ENCODE measurements at regions not wholly inside any gene's neighbourhood (a gene's known extent, or its start where the extent isn't known, plus 50 kb on each side); places are given as distances from the start of the nearest gene placed in this dataset.

DNA sequence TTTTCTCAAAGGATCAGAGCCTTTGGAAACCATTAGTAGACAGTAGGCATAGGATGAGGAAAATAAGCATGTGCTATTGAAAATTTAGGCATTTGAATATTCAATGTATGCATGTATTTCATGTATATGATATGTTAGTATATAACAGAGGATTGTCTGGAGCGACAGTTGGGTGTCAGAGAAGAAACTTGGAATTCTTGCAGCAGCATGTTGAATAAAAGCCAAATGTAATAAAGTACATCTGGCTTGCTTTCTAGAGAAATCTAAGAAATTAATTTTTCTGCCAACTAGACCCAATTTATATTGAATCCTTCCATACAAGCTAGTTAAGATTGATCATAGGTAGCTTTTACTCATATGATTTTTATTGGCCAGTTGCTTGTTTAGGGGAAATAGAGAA lies 578.8 kb downstream of the CDH11 start:
- FAIRE-seq (no peak), DNase-seq (ENCODE audit: low spot score) (no peak)

- no peak for DNase-seq (ENCODE audit: low spot score)
- no peak for FAIRE-seq
These were observed 579.7 kb downstream of the CDH11 start for GRCh38 chr16:64542152-64542551.

DNA sequence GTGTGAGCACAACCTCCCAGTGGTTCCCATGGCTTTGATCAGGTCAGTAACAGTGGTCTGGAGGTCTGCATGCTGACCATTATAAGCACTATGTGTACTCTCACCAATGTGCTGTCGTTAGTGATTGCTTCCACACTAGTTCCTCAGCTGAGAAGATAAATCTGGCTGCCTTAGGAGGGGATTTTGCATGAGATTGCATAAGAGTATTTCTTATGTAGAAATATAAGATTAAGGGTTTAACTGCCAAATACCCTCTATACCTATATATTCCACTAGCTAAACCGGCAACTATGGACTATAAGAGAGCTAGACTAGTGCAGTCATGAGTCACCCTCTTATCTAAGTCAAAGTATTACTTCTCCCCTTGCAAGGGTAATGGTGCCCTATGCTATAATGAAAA lies 580.2 kb downstream of the CDH11 start:
- DNase-seq (ENCODE audit: low spot score) (no peak), FAIRE-seq (no peak)

DNA sequence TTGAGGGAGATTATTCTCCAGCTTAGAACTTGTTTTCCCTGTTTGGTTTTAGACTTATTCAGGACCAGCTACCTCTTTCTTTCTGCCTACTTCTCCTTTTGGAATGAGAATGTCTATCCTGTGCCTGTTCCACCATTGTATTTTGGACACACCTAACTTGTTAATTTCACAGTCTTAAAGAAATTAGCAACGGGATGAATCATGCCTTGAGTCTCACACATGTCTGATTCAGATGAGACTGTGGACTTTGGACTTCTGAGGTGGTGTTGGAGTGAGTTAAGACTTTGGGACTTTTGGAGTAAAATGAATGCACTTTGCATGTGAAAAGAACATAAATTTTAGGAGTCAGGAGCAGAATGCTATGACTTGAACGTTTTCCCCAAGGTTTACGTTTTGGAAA lies 581.4 kb downstream of the CDH11 start:
- FAIRE-seq, result no peak
- no peak for DNase-seq (ENCODE audit: low spot score)

DNA sequence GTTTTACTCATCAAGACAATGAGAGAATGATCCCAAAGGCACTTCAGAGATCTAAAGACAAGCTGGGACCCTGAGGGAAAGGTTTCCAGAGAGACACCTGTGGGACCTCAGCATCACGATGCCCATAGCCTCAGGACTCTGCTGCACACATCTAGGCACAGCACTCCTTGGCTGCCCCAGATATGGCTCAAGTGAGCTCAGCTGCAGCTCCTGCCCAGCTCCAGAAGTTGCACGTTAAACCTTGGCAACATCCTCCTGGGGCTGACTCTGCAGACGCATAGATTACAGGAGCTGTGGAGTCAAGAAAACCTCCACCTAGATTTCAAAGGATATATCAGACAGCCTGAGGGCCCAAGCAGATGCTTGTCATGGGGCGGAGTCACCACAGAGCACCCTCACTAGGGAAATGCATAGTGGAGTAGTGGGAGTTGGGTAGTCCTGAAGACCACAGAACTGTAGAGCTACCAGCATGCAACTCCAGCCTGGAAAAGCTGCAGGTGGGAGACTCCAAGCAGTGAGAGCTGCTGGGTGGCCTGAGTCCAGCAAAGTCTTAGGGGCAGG lies 582.0 kb downstream of the CDH11 start:
- DNase-seq (ENCODE audit: low spot score) (no peak), FAIRE-seq (no peak)

- no peak for DNase-seq (ENCODE audit: low spot score)
- no peak for FAIRE-seq
These were observed 587.6 kb downstream of the CDH11 start for GRCh38 chr16:64534180-64534780.

DNA sequence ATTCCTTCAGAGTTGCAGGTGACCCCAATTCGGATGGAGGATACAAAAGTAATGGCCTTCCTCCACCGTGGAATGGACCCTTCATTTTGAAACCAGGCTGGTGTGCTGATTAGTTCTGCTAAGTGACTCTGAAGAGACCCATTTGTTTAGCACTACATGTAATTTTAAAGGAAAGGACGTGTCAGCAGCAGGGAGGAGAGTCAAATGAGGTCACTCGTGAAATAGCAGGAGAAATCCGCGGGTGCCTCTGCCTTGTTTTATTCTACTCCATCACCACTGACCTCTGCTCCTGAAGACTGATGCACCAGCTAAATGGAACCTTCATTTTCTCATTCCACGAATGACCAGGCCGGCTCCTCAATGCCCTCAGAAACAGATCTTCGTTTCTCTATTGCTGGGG lies 589.2 kb downstream of the CDH11 start:
- DNase-seq (ENCODE audit: low spot score), result no peak
- FAIRE-seq, result no peak

GRCh38 chr16:64532117-64532516 lies 589.7 kb downstream of the CDH11 start:
- DNase-seq (ENCODE audit: low spot score) (no peak), FAIRE-seq (no peak)

DNA sequence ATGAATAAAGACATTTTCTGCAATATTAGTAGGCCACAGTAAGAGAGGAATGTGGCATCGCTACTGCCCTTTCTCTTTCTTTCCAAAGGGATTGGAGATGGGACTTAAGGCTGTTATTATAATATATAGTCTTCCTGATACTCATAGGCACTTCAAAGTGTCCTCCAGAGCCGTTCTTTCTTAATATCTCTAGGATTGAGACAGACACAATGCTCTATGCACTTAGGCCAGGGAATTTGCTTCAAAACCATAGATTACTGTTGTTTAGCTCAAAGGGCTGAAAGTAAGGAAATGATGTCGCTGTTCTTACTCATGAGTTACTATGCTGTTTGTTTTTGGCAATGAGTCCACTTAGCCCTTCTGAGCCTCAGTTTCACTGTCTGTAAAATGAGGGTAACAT lies 590.5 kb downstream of the CDH11 start:
- DNase-seq (ENCODE audit: low spot score) (no peak), FAIRE-seq (no peak)

DNA sequence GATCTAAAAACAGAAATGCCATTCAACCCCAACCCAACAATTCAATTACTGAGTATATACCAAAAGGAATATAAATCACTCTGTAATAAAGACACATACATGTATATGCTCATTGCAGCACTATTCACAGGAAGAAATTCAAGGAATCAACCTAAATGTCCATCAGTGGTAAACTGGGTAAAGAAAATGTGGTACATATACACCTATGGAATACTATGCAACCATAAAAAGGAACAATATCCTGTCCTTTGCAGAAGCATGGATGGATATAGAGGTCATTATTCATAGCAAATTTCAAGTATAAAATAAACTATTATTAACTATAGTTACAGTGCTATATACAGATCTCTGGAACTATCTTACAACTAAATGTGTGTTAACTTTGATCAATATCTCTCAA lies 599.3 kb downstream of the CDH11 start:
- DNase-seq (ENCODE audit: low spot score), result no peak
- FAIRE-seq, result no peak

GRCh38 chr16:64513871-64514270 lies 608.0 kb downstream of the CDH11 start:
- FAIRE-seq, result no peak
- DNase-seq (ENCODE audit: low spot score), result no peak

- DNase-seq (ENCODE audit: low spot score), result no peak
- FAIRE-seq, result no peak
These were observed 614.4 kb downstream of the CDH11 start for GRCh38 chr16:64507240-64508024.

DNA sequence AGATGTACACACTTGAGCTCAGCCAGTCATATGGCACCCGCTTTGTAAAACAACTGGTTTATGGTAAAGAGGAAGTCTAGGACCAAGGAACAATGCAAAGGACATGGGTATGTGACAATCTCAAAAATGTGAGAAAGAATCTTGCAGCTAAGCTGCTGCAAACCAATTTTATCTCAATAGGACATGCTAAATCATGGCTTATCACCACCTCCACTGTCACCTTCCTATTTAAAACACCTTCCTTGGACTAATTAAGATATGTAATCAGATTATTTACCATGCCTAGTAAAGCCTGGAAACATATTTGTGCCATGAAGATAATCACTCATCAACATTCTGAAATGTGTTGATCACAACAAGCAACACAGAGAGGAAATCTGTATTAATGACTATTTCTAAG lies 622.7 kb downstream of the CDH11 start:
- no peak for FAIRE-seq
- DNase-seq (ENCODE audit: low spot score), result no peak

DNA sequence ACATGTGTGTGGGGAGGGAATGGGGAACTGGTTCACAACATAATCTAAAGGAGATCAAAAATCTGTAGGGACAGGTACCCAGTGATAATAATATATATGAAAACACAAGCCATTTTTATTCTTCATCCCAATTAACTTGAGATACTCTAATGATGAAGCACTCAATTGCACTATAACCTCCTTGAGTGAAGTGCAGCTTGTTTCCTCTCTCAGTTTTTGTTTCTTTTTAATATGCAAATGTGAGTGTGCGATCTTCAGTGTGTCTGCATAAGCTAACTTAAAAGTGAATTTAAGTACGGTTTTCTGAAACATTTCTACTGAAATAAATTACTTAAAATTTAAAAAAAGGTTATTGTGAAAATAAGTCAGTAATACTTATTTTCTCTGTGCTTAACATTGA lies 623.5 kb downstream of the CDH11 start:
- FAIRE-seq (no peak), DNase-seq (ENCODE audit: low spot score) (no peak)

DNA sequence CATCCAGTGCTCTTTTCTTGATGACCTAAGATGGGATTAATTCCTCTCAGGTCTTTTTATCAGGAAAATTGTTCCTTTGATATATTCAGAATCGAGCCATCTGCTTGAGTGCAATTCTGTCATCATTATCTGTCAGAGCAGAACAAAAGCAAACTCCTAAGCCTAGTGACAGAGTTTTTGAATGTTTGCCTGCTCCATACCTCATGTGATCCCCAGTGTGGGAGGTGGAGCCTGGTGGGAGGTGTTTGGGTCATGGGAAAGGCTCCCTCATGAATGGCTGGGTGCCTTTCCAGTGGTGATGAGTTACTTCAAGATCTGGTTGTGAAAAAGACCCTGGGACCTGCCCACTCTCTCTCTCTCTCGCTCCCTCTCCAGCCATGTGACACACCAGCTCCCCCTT lies 628.2 kb downstream of the CDH11 start:
- FAIRE-seq, result no peak
- DNase-seq (ENCODE audit: low spot score), result no peak

DNA sequence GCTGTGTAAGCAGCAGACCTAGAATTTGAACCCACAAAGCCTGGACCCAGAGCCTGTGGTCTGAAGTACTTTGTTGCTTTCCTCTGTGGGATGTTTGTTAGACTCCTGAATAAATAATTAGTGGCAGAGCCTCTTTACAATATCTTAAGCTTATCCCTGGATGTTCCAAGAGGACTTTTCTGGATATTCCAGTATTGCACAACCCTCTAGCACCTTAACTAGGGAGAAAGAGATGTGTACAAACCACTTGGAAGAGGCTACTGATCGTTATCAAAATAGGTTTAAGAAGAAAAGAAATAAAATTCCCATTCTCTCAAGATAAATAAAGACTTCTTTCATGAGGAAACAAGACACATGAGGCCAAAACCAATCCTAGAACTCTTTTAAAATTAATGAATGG lies 632.4 kb downstream of the CDH11 start:
- no peak for DNase-seq (ENCODE audit: low spot score)

DNA sequence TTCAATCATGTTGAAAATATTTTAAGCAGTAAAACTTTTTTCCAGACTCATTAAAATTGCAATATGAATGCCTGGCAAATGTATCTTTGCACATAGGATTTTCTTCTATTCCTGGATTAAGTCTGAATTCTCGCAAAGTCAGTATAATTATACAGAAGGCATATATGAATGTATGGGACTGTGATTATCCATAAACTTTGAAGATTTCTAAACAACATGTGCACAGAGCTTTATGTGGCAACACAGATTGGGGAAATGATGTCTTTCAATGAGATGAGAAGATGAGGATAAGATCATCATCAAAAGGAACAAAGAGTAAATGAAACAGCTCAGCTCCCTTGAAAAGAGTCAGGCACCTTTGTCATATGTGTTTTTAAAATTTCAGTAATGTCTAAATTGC lies 635.3 kb downstream of the CDH11 start:
- no peak for FAIRE-seq

More for the DNA sequence above, 632.4 kb downstream of the CDH11 start:
- no peak for FAIRE-seq

DNA sequence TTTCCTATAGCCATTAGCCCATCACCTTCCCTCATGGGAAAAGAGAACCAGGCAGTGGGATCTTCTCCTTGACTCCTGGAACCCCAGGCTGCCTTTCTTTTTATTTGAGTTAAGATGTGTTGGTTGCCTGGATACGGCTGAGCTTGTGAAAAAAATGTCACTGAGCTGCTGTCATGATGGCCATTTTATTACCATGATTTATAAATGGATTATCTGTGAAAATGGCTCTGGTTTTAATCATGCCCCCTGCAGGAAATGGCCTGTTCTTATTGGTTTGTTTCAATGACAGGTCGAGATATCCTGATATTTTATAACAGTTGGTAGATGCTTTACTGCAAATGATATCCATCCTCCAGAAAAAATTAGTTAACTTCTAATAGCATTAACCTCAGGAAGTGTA lies 640.4 kb downstream of the CDH11 start:
- no peak for DNase-seq (ENCODE audit: low spot score)
- FAIRE-seq, result no peak

More for the DNA sequence above, 635.3 kb downstream of the CDH11 start:
- DNase-seq (ENCODE audit: low spot score), result no peak

GRCh38 chr16:64478252-64478906 lies 643.5 kb downstream of the CDH11 start:
- DNase-seq (ENCODE audit: low spot score) (no peak), FAIRE-seq (no peak)

DNA sequence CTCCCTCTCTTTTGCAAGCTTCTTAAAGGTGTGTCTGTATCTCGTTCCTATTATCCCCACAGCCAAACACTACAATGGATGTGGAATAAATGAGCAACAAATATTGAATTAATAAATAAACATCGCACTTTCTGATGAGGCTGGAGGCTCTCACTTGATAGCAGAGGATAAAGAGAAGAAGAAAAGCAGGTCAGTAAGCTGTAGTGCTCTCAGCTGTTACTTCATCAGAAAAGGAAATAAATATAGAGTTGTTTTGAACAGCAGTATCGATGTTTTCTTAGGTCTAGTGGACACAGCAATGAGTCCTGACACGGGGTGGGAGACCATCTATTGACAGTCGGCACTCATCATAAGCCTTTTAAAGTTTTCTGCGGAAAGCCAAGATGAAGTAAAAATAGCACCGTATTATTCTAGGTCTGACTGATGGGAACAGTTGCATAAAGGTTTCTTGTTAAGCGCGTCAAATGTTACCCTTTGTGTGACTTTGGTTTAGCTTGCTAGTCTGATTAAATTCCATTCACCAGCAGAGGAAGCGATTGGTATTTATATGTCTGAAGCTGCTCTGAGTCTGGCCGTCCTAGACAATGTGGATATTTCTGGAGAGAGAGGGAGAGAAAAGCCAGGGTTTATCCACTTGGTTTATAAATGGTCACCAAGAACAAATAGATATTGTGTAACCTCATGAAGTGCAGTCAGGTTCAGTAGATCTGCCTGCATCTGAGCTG lies 646.1 kb downstream of the CDH11 start:
- no peak for FAIRE-seq
- DNase-seq (ENCODE audit: low spot score), result no peak

GRCh38 chr16:64470916-64471315 lies 650.9 kb downstream of the CDH11 start:
- FAIRE-seq (no peak), DNase-seq (ENCODE audit: low spot score) (no peak)
